Left ventricle myocardium inferior (tissue), 1 donor: ENCODE measurements at regions not wholly inside any gene's neighbourhood (a gene's known extent, or its start where the extent isn't known, plus 50 kb on each side); places are given as distances from the start of the nearest gene placed in this dataset.

Source experiments
- DNase-seq: peaks from one replicate; pipeline ENCODE4 v3.0.0-alpha.2; 2020
- H3K27ac ChIP-seq: fragments of 200-600 bp; replicated peaks from 2 replicates; pipeline ENCODE4 v1.8.0; 2021
- H3K27me3 ChIP-seq: fragments of 200-600 bp; 2 replicates; pipeline ENCODE4 v1.8.0; 2021; ENCODE audit warnings: low read depth
- H3K36me3 ChIP-seq: fragments of 200-600 bp; 2 replicates; pipeline ENCODE4 v1.8.0; 2021
- H3K4me1 ChIP-seq: fragments of 200-600 bp; 2 replicates; pipeline ENCODE4 v1.8.0; 2021
- H3K4me3 ChIP-seq: fragments of 200-600 bp; 2 replicates; pipeline ENCODE4 v1.8.0; 2021; ENCODE audit warnings: mild to moderate bottlenecking, moderate library complexity
- H3K9me3 ChIP-seq: fragments of 200-600 bp; replicated peaks from 2 replicates; pipeline ENCODE4 v1.8.0; 2021
- intact Hi-C: fragments of 100-400 bp; cut with micrococcal nuclease; formaldehyde crosslinking; loops from one replicate; pipeline ENCODE4 v1.11.0; 2022
- TF ChIP-seq, protein P1 (sequence below): fragments of 200-600 bp; IDR thresholded peaks from 2 replicates; pipeline ENCODE4 v1.8.0; 2021; ENCODE audit warnings: antibody characterized with exemption, mild to moderate bottlenecking, borderline replicate concordance
- donor health status: DM: no; HTN: yes; CAD: no; lungs with severe emphysema.

DNA sequence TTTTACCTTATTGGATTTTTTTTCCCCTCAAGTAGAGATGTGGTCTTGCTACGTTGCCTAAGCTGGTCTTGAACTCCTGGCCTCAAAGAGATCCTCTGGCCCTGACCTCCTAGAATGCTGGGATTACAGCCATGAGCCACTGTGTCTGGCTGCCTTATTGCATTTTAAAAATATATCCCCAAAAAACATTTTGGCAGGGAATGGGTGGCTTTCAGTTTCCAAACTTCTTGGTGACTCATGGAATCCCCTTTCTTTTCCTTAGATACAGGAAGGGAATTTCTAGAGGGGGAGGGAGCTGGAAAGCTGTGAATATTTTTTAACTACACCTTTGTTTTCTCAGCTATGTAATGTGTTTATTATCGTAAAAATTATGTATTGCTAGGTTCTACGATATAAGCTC is 73.3 kb downstream of the SNRPE start:
- no peaks in the 10 kb centered on the region for H3K9me3 ChIP-seq
- H3K36me3 ChIP-seq, result no peaks in the 10 kb centered on the region
- H3K27me3 ChIP-seq, result peaks cover 29% of the 10 kb centered on the region
- H3K27ac ChIP-seq, result no peak overlapping the region
- intact Hi-C loops, result no loop called here
- peaks cover 8% of the 10 kb centered on the region for H3K4me1 ChIP-seq
- no peak for DNase-seq
- H3K4me3 ChIP-seq, result no peak overlapping the region
- TF ChIP-seq, protein P1, sequence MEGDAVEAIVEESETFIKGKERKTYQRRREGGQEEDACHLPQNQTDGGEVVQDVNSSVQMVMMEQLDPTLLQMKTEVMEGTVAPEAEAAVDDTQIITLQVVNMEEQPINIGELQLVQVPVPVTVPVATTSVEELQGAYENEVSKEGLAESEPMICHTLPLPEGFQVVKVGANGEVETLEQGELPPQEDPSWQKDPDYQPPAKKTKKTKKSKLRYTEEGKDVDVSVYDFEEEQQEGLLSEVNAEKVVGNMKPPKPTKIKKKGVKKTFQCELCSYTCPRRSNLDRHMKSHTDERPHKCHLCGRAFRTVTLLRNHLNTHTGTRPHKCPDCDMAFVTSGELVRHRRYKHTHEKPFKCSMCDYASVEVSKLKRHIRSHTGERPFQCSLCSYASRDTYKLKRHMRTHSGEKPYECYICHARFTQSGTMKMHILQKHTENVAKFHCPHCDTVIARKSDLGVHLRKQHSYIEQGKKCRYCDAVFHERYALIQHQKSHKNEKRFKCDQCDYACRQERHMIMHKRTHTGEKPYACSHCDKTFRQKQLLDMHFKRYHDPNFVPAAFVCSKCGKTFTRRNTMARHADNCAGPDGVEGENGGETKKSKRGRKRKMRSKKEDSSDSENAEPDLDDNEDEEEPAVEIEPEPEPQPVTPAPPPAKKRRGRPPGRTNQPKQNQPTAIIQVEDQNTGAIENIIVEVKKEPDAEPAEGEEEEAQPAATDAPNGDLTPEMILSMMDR, result no peak

DNA sequence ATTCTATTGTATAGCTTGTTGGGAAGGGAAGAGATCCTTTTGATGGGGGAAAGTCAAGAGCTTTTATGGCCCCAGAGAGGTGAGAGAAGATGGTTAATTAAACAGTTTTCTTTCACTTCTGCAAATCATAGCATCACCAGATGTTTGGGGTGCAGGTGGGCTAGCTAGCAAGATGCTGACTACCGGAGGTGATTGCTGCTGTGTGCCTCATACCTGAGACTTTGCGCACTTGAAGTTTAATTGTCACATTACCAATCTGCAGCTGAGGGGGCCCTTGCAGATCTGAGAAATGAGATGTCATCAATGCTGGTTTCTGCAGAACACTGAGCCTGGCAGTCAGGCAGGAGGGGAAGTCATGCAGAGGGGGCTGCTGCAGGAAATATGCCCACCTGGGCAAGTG is 73.9 kb downstream of the SNRPE start:
- intact Hi-C loops, result no loop called here
- H3K9me3 ChIP-seq, result no peaks in the 10 kb centered on the region

DNA sequence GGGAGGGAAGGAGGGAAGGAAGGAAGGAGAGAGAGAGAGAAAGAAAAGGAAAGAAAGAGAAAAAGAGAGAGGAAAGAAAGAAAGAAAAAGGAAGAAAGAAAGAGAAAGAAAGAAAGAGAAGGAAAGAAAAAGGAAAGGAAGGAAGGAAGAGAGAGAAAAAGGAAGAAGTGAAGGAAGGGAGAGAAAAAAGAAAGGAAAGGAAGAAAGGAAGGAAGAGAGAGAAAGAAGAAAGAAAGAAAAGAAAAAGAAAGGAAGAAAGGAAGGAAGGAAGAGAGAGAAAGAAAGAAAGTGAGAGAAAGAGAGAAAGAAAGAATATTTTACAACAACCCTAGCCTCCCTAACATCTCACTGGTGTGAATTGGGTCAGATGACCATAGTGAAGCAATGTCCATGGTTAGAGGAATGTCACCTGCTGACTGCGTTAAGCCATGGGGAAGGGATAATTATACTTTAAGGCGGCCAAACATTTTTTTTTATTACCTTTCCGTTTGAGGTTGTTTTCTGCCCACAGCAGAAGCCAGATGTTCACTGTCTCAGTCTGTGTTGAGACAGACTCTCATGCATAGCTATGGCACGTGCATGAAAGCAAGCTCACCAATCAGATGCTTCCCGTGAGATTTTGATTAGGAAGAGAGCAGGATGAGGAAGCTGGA is 76.4 kb downstream of the SNRPE start:
- no peaks in the 10 kb centered on the region for H3K36me3 ChIP-seq
- H3K9me3 ChIP-seq, result no peaks in the 10 kb centered on the region
- peaks cover 37% of the 10 kb centered on the region for H3K27me3 ChIP-seq
- H3K4me1 ChIP-seq, result peaks cover 8% of the 10 kb centered on the region
- no peak for DNase-seq
- no peak overlapping the region for H3K27ac ChIP-seq
- no peak overlapping the region for H3K4me3 ChIP-seq
- intact Hi-C loops, result no loop called here
- TF ChIP-seq, protein P1, result no peak

More for the DNA sequence above, 73.9 kb downstream of the SNRPE start:
- Histone ChIP-seq H3K36me3 (no peaks in the 10 kb centered on the region), H3K27ac (no peak overlapping the region), H3K4me3 (no peak overlapping the region), H3K4me1 (peaks cover 8% of the 10 kb centered on the region), H3K27me3 (peaks cover 29% of the 10 kb centered on the region)
- no peak for DNase-seq
- TF ChIP-seq, protein P1, result no peak

DNA sequence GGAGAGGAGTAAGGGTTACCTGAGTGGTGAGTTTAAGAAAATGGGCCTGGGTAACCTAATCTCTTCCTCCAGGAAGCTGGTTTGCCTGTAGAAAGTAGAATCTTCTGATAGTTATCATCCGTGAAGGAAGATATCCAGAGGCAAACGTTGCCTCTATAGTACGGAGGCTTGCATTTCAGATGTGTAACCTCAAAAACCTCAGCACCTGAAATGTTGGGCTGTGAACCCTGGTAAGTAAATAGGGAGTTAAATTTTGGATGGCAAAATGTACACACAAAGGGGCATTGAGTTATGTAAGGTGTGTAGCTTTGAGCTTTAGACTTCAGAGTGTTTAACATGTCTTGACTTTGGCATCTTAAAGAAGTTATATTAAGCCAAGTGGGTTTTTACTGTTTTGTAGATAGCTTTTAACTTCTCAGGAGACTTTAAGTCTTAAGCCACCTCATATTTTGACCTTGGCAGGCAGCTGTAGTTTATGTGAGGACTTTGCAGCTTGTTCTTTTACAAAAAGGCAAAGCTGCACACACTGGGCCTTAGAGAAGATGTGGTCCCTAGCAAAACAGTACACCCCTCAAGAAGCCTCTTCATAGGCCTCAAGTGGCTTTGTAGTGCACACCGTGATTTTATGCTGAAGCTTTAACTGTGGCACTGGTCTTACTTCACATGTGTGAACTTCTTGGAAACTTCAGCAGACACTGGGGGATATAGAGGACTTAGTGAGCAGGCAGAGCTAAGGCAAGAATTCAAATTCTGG is 83.4 kb downstream of the SNRPE start:
- Histone ChIP-seq H3K27me3 (peaks cover 11% of the 10 kb centered on the region), H3K9me3 (no peaks in the 10 kb centered on the region), H3K27ac (no peak overlapping the region), H3K36me3 (no peaks in the 10 kb centered on the region), H3K4me1 (no peaks in the 10 kb centered on the region), H3K4me3 (no peak overlapping the region)
- DNase-seq, result no peak
- TF ChIP-seq, protein P1, result no peak
- intact Hi-C loops, result no loop called here

DNA sequence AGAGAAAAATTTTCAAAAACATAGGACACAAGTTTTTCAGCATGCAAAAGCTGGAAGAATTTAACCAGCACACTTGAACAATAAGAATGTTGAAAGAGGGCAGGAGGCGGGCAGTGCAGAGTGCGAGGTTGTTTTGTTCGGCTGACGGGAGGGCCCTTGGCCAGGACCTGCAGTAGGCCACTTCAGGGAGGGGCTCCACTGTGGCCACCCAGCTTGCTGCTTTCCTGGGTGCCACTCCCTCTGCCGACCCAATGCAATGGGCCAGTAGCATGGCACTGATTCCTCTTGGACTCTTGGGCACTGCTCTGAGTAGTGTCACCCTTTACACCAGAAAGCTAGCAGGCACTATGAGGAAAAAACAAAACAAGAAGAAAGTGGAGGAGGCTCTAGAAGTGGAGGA is 92.9 kb downstream of the SNRPE start:
- Histone ChIP-seq H3K9me3 (peaks cover 35% of the 10 kb centered on the region), H3K27me3 (no peaks in the 10 kb centered on the region), H3K27ac (no peak overlapping the region), H3K36me3 (no peaks in the 10 kb centered on the region), H3K4me1 (no peaks in the 10 kb centered on the region), H3K4me3 (no peak overlapping the region)
- TF ChIP-seq, protein P1, result no peak
- DNase-seq, result no peak
- intact Hi-C loops, result no loop called here
